PFSK-1 (cell line): ENCODE measurements at regions not wholly inside any gene's neighbourhood (a gene's known extent, or its start where the extent isn't known, plus 50 kb on each side); places are given as distances from the start of the nearest gene placed in this dataset.
A peak's percentile ranks its signal among the peaks of the same experiment; 100 is the strongest.

Experiments
- FOXP2 ChIP-seq: optimal IDR thresholded peaks from 2 replicates; pipeline ENCODE3; 2011; ENCODE audit warnings: borderline replicate concordance, control low read depth, inconsistent platforms; ENCODE audit not compliant: insufficient read depth; ENCODE audit errors: extremely low read length, extremely low read depth
- POLR2AphosphoS5 ChIP-seq: IDR thresholded peaks from 2 replicates; pipeline ENCODE4 v1.6.1; 2012; ENCODE audit warnings: low read depth, mild to moderate bottlenecking, control low read depth, low read length, moderate library complexity
- REST ChIP-seq, 2 experiments: IDR thresholded peaks; 2 replicates each; pipeline versions ENCODE4 v1.6.1 to v1.8.0; 2011 to 2012; ENCODE audit warnings: low read depth in 2 of 2, low read length in 2 of 2, control low read depth in 1 of 2, inconsistent platforms in 1 of 2, mild to moderate bottlenecking in 1 of 2, moderate library complexity in 1 of 2; ENCODE audit not compliant: insufficient read depth in 1 of 2
- SIN3A ChIP-seq: IDR thresholded peaks from 2 replicates; pipeline ENCODE4 v1.6.1; 2012; ENCODE audit warnings: mild to moderate bottlenecking, low read length, moderate library complexity, borderline replicate concordance; ENCODE audit not compliant: insufficient read depth
- TAF1 ChIP-seq: IDR thresholded peaks from 2 replicates; pipeline ENCODE4 v1.6.1; 2012; ENCODE audit warnings: low read length, control low read depth, borderline replicate concordance; ENCODE audit not compliant: insufficient read depth

DNA sequence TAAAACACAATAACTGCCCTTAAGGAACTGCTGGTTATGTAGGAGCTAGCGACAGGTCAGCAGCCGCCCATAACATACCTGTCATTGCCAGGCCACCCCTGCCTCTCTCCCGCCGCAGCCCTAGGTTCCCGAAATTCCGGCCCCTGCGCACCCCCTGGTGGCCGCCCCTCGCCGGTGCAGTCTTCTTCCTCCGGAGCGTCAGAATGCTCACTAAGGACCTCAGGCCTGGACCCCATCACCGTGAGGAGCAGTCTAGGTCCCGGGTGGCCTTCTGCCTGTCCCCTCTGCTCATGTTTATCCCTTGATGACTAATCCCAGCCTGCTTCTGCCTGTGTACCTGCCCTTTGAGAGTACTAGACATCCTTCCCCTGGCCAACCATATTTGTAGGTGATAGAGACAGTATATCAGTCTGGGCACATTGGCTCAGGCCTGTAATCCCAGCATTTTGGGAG is 115.7 kb upstream of the SLC1A4 start:
- peak; percentile 47 for TF ChIP-seq FOXP2
- no peak for TF ChIP-seq POLR2AphosphoS5

DNA sequence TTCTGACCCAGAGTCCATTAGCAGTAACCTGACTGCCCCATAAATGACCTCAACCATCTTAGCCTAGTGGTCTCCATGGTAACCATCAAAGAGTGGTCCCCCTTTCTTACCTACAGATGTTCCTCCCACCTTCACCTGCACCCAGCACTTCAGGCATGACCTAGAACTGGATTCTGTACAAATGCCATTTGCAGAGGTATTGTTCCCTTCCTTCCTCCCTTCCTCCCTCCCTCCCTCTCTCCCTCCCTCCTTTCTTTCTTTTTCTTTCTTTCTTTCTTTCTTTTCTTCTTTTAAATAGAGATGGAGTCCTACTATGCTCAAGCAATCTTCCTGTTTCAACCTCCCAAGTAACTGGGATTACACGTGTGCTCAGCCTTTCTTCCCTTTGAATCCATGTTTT is 114.6 kb upstream of the SLC1A4 start:
- TF ChIP-seq POLR2AphosphoS5, result no peak
- TF ChIP-seq SIN3A, result no peak

DNA sequence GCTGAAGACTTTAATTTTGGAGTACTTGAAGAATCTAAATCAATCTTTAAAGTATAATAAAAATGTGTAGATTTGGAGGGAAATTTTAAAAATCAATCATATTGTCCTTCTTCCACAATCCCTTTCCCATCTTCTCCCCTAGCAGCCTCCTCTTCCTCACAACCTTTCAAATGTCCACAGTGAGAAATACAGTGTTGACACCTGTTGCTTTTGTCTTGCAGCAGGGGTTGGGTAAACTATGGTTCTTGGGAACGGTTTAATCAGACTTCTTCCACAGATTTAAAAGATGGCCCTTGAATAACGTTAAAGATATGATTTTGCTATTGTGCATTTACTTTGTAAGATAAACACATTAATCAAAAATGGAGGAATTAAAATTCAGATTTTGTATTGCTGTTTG is 113.8 kb upstream of the SLC1A4 start:
- TF ChIP-seq POLR2AphosphoS5, result no peak
- TF ChIP-seq REST (IDR thresholded peaks at IDR 0.05; ENCODE audit: insufficient read depth in 1 of 2, low read depth in 2 of 2, low read length in 2 of 2), result no peak
- TF ChIP-seq FOXP2, result no peak
- TF ChIP-seq TAF1, result no peak
- TF ChIP-seq SIN3A, result no peak

DNA sequence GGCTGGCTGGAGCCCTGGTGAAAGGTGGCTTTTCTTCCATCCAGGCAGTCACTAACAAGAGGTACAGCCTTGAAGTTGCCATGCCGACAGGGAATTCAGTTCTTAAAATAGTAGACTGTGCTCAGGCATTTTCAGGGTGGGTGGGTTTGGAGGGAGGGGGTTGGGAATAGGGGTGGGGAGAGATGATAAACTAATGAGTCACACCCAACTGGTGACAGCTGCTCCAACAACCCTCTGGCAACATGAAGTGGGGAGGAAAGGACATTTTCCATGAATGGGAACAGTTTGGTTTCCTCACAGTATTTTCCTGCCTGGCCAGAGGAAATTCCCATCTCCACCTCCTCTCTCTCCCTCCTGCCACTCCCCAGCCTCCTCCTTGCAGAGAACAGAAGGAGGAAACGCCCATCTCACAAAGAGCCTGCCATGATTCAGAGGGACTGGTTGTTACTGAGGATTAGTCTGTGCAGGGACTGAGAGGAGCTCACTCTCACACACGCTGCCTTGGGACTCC is 113.0 kb upstream of the SLC1A4 start:
- TF ChIP-seq POLR2AphosphoS5 (no peak), FOXP2 (peak; percentile 40), REST (IDR thresholded peaks at IDR 0.05; ENCODE audit: insufficient read depth in 1 of 2, low read depth in 2 of 2, low read length in 2 of 2) (no peak), SIN3A (peak; percentile 83; the same call in 1 of the 2 replicates), TAF1 (0 out of 2 replicates have a peak, but pooled peaks have one; percentile 16)

DNA sequence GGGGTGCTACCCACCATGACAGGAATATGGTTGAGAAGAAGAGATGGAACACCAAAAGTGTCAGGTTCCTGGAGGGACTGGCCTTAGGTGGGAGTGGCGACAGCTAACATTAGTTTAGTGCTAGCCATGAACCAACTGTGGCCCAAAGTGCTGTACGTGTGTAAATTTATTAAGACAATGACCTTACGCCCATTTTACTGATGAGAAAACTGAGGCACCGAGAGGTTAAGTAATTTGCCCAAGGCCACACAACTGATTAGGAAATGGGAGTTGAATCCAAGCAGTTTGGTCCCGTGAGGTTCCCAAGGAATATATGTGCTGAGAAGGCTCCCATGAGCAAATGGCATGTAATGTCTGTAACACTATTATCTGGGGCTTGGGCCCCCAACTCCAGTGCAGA is 109.5 kb upstream of the SLC1A4 start:
- TF ChIP-seq FOXP2 (no peak), SIN3A (no peak), POLR2AphosphoS5 (no peak), TAF1 (no peak), REST (IDR thresholded peaks at IDR 0.05; ENCODE audit: insufficient read depth in 1 of 2, low read depth in 2 of 2, low read length in 2 of 2) (no peak)

- TF ChIP-seq TAF1 (no peak), POLR2AphosphoS5 (no peak), REST (IDR thresholded peaks at IDR 0.05; ENCODE audit: insufficient read depth in 1 of 2, low read depth in 2 of 2, low read length in 2 of 2) (no peak), SIN3A (no peak), FOXP2 (no peak)
Measured at GRCh38 chr2:64880193-64880951, 108.8 kb upstream of the SLC1A4 start.
